Omental fat pad (tissue), 3 donors: ENCODE measurements at regions not wholly inside any gene's neighbourhood (a gene's known extent, or its start where the extent isn't known, plus 50 kb on each side); places are given as distances from the start of the nearest gene placed in this dataset.

Experiments used
- ATAC-seq: fragments of 150-250 bp; one replicate; pipeline ENCODE4 v1.9.1; 2016; ENCODE audit warnings: mild to moderate bottlenecking, moderate library complexity; ENCODE audit not compliant: low FRiP score
- DNase-seq: peaks from one replicate; pipeline ENCODE4 v3.0.0-alpha.2; 2019; ENCODE audit warnings: low spot score
- TF ChIP-seq, protein P1 (sequence below), 3 donors: fragments of 450-650 bp; IDR thresholded peaks; one replicate each; pipeline ENCODE4 v1.5.1; 2016 to 2017; ENCODE audit warnings: antibody characterized with exemption in 3 of 3, mild to moderate bottlenecking in 3 of 3, moderate library complexity in 2 of 3

DNA sequence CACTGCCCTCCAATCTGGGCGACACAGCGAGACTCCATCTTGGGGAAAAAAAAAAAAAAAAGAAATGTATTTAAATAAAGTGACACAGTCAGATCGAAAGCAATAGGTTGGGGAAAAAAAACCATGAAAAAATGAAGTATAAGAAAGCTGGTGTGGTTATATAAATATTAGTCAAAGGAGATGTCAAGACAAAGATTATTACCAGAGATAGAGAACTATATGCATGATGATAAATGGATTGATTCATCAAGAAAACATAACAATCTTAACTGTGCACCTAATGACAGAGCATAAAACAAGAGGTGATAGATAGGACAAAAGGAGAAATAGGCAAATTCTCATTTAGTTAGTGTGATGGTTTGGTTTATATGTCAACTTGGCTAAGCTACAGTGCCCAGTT is 146.9 kb upstream of the AHI1 start:
- TF ChIP-seq, protein P1, sequence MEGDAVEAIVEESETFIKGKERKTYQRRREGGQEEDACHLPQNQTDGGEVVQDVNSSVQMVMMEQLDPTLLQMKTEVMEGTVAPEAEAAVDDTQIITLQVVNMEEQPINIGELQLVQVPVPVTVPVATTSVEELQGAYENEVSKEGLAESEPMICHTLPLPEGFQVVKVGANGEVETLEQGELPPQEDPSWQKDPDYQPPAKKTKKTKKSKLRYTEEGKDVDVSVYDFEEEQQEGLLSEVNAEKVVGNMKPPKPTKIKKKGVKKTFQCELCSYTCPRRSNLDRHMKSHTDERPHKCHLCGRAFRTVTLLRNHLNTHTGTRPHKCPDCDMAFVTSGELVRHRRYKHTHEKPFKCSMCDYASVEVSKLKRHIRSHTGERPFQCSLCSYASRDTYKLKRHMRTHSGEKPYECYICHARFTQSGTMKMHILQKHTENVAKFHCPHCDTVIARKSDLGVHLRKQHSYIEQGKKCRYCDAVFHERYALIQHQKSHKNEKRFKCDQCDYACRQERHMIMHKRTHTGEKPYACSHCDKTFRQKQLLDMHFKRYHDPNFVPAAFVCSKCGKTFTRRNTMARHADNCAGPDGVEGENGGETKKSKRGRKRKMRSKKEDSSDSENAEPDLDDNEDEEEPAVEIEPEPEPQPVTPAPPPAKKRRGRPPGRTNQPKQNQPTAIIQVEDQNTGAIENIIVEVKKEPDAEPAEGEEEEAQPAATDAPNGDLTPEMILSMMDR (IDR thresholded peaks at IDR 0.05): no peak
- DNase-seq (no peak), ATAC-seq (no peak)

DNA sequence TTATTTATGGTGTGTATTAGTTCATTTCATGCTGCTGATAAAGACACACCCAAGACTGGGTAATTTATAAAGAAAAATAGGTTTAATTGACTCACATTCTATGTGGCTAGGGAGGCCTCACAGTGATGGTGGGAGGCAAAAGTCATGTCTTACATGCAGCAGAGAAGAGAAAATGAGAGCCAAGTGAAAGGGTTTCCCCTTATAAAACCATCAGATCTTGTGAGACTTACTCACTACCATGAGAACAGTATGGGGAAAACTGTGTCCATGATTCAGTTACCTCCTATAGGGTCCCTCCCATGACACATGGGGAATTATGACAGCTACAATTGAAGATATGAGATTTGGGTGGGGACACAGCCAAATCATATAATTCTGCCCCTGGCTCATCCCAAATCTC is 150.0 kb upstream of the AHI1 start:
- ATAC-seq (no peak), DNase-seq (no peak)
- TF ChIP-seq, protein P1 (IDR thresholded peaks at IDR 0.05): no peak

DNA sequence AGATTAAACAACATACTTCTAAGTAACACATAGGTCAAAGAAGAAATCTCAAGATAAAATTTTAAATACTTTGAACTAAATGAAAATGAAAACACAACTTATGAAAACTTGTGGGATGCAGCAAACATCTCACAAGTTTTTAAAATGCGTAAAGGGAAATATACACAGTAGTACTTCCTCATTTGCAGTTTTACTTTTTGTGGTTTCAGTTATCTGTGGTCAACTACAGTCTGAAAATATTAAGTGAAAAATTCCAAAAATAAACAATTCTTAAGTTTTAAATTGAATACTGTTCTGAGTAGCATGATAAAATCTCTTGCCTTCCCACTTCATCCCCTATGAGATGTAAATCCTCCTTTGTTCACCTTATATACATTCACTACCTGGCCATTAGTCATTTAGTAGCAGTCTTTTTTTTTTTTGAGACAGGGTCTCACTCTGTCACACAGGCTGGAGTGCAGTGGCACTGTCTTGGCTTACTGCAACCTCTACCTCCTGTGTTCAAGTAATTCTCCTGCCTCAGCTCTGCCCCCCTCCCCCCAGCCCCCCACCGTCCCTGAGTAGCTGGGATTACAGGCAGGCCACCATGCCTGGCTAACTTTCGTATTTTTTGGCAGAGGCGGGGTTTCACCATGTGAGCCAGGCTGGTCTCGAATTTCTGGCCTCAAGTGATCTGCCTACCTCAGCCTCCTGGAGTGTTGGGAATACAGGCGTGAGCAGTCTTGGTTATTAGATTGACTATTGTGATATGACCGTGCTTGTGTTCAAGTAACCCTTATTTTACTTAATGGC is 154.6 kb upstream of the AHI1 start:
- TF ChIP-seq, protein P1 (IDR thresholded peaks at IDR 0.05): no peak
- ATAC-seq (no peak), DNase-seq (no peak)

DNA sequence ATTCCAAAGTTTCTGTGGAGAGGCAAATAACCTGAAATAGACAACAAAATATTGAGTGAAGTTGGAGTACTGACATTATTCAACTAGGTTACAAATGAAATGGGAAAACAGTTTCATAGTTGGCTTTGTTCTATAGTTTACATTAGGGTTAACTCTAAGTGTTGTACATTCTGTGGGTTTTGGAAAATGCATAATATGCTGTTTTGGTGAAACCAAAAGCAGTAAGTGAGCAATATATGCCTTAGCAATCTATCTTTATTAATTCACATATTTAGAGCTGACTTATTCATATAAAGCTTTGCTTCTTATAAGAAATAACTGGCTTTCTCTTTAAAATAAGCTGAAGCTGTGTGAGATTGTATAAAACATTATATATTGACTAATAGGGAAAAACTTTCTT is 157.5 kb upstream of the AHI1 start:
- TF ChIP-seq, protein P1 (IDR thresholded peaks at IDR 0.05): no peak
- ATAC-seq (no peak), DNase-seq (no peak)

DNA sequence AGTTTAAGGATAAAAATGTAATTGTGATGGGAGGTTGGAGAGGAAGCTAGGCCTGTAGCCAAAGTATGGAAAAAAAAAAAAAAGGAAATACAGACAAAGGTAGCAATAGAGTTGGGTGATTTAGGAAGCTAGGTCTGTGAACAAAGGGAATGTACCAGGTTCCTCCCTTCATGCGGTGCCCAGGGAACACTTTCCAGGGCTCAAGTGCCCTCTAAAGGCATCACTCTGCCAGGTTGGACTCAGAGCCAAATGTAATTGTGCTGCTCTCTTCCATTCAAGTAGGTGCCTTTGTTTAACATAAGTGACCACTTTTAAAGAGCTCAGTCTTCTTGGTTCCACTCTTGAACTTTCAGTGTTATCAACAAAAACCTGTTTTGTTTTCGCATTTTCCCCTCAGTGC is 159.7 kb upstream of the AHI1 start:
- DNase-seq: no peak
- TF ChIP-seq, protein P1 (IDR thresholded peaks at IDR 0.05): no peak
- no peak for ATAC-seq

DNA sequence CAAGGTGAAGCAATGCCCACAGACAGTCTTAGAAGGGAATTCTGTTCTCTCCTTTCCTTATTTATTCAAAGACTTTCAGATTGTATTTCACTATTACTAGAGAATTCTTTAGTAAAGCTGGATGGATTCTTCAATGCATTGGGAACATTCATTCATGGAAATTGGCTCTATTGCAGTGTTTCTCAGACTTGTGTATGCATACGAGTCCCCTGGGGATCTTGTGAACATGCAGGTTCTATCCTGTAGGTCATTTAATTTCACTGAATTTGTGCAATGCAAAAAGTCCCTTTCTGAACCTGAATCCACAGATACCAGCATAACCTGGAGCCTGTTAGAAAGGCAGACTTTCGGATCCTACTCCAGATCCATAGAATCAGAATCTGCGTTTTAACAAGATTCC is 160.9 kb upstream of the AHI1 start:
- TF ChIP-seq, protein P1 (IDR thresholded peaks at IDR 0.05): no peak
- ATAC-seq (no peak), DNase-seq (no peak)

DNA sequence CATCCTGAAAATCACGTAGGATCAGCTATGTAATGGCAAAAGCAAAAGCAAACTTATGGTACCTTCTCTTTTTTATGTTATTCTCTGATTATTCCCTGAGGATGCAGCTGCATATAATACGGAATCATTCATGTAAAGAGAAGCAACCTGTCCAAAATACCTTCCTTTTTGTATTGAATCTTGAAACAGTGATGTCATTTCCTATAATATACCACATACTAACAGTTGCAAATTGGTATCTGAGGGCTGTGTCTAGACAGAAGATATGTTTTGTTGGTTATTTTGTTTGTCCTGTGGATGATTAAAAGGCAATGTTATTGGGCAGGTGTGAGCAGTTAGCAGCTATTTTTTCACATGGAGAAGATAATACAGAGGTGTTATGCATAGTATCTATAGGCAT is 161.4 kb upstream of the AHI1 start:
- ATAC-seq: no peak
- TF ChIP-seq, protein P1 (IDR thresholded peaks at IDR 0.05): no peak
- no peak for DNase-seq
